ENCODE measurements at regions not wholly inside any gene's neighbourhood (a gene's known extent, or its start where the extent isn't known, plus 50 kb on each side); places are given as distances from the start of the nearest gene placed in this dataset.
"Not testable (repeated sequence)": the region's sequence is repeated elsewhere in the genome, so short reads cannot be mapped to it uniquely, and the experiment has no call there.

DNA sequence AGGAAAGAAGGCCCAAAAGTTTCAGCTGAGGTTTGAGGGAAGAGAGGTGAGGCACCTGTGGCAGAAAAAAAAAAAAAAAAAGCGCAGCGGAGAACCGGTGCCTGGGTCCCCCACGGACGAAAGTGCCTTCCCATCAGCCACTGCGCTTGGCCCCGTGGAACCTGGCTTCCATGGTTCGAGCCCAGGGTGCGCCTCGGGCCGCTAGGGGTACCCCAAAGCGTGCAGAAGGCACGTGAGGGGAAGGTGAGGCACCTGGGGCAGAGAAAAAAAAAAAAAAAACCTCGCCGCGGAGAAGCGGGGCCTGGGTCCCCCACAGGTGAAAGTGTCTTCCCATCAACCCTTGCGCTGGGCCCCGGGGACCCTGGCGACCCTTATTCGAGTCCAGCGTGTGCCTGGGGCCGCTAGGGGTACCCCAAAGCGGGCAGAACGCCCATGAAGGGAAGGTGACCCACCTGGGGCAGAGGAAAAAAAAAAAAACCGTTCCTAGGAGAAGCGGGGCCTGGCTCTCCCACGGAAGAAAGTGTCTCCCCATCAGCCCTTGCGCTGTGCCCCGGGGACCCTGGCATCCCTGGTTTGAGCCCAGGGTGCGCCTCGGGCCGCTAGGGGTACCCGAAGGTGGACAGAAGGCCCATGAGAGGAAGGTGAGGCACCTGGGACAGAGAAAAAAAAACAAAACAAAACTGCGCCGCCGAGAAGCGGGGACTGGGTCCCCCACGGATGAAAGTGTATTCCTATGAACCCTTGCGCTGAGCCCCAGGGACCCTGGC is 228.6 kb downstream of the CCDC74A start:
- no peak for DNase-seq

DNA sequence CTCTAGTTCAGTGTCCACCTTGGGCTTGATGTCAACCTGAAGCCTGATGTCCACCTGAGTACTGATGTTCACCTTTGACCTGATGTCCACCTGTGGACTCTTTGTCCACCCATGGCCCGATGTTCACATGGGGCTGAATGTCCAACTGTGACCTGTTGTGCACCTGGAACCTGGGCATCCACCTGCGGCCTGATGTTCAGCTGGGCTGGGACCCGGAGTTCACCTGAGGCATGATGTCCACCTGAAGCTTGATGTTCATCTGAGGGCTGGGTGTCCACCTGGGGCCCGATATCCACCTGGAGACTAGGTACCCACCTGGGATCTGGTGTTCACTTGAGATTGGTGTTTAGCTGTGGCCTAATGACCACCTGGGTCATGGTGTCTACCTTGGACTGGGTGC is 231.3 kb downstream of the CCDC74A start:
- DNase-seq = not testable (repeated sequence)

DNA sequence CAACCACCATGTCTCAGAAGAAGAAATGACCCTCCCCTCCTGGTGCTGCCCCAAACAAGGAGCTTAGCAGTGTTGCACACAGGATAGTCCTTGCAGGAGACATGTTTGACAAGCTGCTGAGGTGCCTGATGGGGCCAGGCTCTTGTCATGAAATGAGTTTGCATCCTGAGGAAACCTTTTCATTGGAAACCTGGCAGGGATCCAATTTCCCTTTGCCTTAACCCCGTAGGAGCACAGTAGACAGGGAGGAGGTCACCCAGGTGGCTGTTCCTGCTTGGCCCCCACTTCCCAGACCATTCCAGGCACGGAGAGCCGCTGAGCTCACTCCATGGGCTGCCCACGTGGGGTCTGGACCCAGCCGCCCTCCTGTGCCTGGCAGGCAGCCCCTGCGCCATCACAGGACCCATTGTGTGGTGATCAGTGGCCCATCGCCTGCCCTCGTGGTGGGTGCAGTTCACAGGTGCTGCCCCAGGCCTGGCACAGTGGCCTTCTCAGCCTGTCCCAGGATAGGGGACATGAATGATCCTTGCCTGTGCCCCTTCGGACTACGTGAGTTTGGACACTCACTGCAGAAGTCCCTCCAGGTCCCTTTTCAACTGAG is 247.4 kb downstream of the CCDC74A start:
- DNase-seq = not testable (repeated sequence)

DNA sequence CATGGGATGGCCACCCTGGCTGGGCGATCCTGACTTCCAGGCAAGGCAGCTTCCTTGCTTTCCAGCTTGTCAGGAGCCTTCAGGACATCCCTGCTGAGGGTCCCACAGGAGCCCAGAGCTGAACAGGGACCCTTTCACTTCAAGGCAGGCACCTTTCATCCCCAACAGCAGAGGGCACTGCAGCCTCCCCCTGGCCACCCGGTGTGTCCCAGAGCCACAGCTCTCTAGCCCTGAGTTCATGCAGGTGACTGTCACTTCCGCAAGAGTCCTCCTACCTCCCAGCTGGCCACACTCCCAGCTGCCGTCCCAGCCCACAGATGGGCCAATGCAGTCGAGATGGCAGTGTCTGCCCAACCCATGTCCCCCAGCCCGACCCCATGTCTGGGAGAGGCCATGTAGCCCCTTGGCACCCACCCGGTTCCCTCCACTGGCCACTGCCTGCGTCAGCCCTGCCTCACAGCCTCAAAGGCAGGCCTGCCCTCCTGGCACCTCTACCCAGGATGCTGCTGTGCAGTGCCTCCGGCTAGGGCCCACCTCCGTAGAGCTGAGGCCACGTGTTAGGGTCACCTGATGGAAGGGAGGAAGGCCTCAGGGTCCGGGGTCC is 248.3 kb downstream of the CCDC74A start:
- not testable (repeated sequence) for DNase-seq

GRCh38 chr2:131780446-131780845 is 252.8 kb downstream of the CCDC74A start:
- DNase-seq = not testable (repeated sequence)

- DNase-seq = no peak
Observed at GRCh38 chr2:131801210-131801744, 273.6 kb downstream of the CCDC74A start.

- peak; percentile 70 for DNase-seq
Observed at GRCh38 chr2:131801745-131802350, 274.2 kb downstream of the CCDC74A start.

- DNase-seq = peak; percentile 59
Observed at GRCh38 chr2:131802351-131802836, 274.7 kb downstream of the CCDC74A start.

DNA sequence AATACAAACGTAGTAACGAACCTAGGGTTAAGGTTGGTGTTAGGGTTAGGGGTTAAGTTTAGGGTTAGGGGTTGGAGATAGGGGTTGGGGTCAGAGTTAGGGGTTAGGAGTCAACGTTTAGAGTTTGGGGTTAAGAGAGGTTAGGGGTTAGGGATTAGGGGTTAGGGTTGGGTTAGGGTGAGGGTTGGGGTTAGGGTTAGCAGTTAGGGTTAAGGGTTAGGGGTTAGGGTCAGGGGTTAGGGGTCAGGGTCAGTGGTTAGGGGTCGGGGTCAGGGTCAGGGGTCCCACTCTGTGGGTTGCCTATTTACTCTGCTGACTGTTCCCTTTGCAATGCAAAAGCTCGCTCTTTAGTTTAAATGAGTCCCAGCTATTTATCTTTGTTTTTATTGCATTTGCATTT is 275.5 kb downstream of the CCDC74A start:
- DNase-seq = not testable (repeated sequence)

DNA sequence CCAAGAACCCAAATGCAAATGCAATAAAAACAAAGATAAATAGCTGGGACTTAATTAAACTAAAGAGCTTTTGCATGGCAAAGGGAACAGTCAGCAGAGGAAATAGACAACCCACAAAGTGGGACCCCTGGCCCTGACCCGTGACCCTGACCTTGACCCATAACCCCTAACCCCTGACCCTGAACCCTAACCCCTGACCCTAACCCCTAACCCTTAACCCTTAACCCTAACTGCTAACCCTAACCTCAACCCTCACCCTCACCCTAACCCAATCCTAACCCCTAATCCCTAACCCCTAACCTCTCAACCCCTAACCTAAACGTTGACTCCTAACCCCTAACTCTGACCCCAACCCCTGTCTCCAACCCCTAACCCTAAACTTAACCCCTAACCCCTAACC is 284.9 kb downstream of the CCDC74A start:
- DNase-seq = not testable (repeated sequence)

DNA sequence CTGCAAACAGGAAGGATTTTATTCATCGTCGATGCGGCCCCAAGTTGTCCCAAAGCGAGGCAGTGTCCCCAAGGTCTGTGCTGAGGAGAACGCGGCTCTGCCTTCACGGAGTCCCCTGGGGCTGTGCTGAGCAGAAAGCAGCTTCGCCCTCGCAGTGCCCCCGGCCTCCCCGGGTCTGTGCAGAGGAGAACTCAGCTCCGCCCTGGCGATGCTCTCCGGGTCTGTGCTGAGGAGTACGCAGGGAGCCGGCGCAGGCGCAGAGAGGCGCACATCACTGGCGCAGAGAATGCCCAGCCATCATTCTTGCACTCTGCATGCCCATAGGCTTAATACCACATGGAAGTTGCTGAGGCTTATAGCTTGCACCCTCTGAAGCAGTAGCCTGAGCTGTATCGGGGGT is 285.7 kb downstream of the CCDC74A start:
- not testable (repeated sequence) for DNase-seq

DNA sequence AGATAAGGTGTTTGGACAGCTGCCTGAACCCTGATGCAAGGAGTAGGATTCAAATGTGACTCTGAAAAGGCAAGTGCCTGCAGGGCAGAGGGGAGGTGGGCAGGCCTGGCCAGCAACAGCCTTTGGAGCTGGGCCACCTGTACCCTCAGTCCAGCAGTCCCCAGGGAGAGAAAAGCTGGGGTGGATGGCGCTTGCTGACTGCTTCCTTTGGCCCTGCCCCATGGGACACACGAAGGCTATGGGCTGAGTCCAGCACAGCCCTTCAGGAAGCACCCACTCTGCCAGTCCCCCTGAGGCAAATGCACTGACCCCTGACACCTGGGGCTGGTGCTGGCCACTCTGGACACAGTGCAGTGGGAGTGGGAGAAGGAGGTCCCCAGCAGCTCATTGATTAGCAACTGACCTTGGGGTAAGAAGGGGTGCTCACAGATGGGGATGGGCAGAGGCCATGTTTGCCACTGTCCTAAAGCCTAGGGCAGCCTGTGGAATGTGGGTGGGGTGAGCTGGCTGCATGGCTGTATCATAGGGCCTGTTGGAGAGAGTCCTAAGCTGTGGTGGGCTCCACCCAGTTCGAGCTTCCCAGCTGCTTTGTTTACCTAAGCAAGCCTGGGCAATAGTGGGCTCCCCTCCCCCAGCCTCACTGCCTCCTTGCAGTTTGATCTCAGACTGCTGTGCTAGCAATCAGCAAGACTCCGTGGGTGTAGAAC is 290.7 kb downstream of the CCDC74A start:
- not testable (repeated sequence) for DNase-seq

GRCh38 chr2:131822237-131822721 is 294.6 kb downstream of the CCDC74A start:
- DNase-seq = not testable (repeated sequence)

DNA sequence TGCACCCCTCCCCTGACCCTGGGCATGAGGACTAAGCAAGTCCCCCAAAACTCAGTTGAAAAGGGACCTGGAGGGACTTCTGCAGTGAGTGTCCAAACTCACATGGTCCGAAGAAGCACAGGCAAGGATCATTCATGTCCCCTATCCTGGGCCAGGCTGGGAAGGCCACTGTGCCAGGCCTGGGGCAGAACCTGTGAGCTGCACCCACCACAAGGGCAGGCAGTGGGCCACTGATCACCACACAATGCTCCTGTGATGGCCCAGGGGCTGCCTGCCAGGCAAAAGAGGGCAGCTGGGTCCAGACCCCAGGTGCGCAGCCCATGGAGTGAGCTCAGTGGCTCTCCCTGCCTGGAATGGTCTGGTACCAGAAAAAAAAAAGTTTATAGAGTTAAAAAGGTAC is 295.4 kb downstream of the CCDC74A start:
- not testable (repeated sequence) for DNase-seq

DNA sequence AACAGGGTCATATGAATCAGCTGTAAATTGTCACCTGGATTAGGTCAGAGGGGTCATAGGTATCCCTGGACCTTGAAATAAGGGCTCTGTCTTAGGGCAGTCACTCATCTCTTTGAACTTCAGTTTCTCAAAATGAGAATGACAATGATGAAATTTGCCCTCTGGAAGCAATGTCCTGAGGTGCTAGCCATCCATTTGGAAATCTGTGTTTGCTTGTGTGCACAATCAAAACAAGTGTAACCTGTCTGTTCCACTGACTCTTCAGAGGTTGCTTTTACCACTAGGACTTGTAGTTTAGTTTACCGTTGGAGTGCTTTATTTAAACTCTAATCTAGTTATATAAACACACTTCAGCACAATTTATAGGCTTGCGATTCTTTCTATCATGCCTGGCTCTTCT is 297.3 kb downstream of the CCDC74A start:
- not testable (repeated sequence) for DNase-seq

- DNase-seq = no peak
Observed at GRCh38 chr2:131827481-131828163, 299.9 kb downstream of the CCDC74A start.

DNA sequence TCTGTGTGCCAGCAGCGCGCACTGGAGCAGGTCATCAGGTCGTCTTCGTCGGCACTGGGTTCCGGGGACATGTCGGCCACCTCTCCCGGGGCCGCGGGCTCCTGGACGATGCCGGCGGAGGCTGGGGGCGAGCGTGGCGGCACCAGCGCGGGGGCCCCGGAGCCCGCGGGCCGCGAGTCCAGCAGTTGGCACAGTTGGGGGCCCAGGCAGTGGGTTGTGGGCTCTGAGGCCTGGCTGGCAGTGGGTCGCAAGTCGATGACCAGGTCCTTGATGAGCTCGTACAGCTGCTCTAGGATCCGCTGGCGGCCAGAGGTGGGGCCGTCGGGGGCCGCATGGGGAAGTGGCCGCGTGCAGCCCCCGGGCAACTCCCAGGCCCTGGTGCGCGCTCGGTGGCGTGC is 300.5 kb downstream of the CCDC74A start:
- no peak for DNase-seq

GRCh38 chr2:131828633-131829455 is 301.2 kb downstream of the CCDC74A start:
- not testable (repeated sequence) for DNase-seq

DNA sequence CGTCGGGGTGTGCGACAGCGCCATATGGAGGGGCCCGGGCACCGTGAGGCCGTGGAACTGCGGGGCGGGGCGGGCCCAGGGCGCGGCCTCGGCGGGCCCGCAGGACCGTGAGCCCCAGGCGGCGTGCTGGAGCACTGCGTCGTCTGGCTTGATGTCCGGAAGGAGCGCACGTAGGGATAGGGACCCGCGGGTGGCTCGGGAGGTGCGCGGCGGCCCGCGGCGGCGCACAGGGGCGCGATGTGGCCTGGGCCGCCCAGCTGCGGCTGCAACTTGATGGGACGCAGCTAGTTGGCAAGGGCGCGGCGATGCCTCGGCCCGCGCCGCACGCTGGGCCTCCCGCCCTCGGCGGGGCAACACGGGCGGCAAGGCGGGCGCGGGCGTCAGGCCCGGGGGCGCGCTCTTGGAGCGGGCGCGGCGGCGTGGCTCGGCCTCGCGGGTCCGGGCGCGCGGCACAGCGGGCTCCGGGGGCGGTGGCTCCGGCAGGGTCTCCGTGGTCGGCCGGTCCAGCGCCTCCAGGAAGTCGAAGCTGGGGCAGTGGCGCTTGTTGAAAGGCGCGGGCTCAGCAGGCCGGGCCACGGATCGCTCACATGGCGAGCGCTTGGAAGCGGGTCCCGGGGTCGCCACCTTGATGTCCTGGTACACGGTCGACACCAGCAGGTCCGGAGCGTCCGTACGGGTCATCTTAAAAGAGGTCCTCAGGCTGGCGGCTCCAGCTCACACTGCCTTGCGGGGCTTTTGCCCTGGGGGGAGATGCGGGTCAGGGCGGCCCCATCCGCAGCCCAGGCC is 302.0 kb downstream of the CCDC74A start:
- not testable (repeated sequence) for DNase-seq

All from CD4-positive, alpha-beta T cell treated with Interleukin-17A for 4 hours (primary cell).